Right atrium auricular region (tissue), 2 donors: ENCODE measurements at regions not wholly inside any gene's neighbourhood (a gene's known extent, or its start where the extent isn't known, plus 50 kb on each side); places are given as distances from the start of the nearest gene placed in this dataset.

ENCODE experiments used
- DNase-seq: peaks from one replicate; pipeline ENCODE4 v3.0.0-alpha.2; 2019; ENCODE audit warnings: low spot score
- H3K27ac ChIP-seq, 2 donors: fragments of 200-600 bp; sonication (generic); 1 replicate in 1 of 2; 2 replicates in 1 of 2; pipeline ENCODE4 v1.5.1; 2016 to 2019
- H3K27me3 ChIP-seq, 2 donors: fragments of 200-600 bp; sonication (generic); one replicate each; pipeline versions ENCODE4 v1.5.1 to v1.6.0; 2017 to 2019
- H3K36me3 ChIP-seq: fragments of 200-600 bp; sonication (generic); one replicate; pipeline ENCODE4 v1.5.1; 2016
- H3K4me1 ChIP-seq, 2 donors: fragments of 200-600 bp; sonication (generic); one replicate each; pipeline versions ENCODE4 v1.5.1 to v1.6.0; 2017 to 2019
- H3K4me3 ChIP-seq, 2 donors: fragments of 200-600 bp; sonication (generic); 1 replicate in 1 of 2; 2 replicates in 1 of 2; pipeline ENCODE4 v1.5.1; 2017 to 2019; ENCODE audit warnings: mild to moderate bottlenecking in 1 of 2, moderate library complexity in 1 of 2
- H3K9me3 ChIP-seq, 2 donors: fragments of 200-600 bp; sonication (generic); one replicate each; pipeline ENCODE4 v1.5.1; 2019
- TF ChIP-seq, protein P1 (sequence below), 2 donors: fragments of 200-600 bp; sonication (generic); IDR thresholded peaks; one replicate each; pipeline ENCODE4 v1.5.1; 2019; ENCODE audit warnings: antibody characterized with exemption in 2 of 2

DNA sequence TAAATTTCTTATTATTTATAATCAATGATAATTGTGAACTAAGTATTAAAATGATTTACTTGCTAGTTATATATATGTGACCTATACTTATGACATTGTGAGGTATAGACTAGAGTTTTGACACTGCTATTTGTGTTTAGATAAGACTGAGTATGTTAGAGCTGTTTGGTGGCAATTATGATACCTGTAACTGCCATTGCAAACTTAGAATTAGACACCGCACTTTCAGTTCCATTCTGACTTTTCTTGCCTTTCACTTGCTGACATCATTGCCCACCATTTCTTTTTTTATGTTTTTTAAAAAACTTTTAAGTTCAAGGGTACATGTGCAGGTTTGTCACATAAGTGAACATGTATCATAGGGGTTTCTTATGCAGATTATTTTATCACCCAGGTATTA, 214.5 kb downstream of the MBL2 start:
- Histone ChIP-seq H3K4me1 (no peaks in the 10 kb centered on the region), H3K4me3 (no peak overlapping the region), H3K9me3 (no peaks in the 10 kb centered on the region), H3K36me3 (no peaks in the 10 kb centered on the region), H3K27ac (no peak overlapping the region), H3K27me3 (no peaks in the 10 kb centered on the region)
- no peak for DNase-seq
- TF ChIP-seq, protein P1, sequence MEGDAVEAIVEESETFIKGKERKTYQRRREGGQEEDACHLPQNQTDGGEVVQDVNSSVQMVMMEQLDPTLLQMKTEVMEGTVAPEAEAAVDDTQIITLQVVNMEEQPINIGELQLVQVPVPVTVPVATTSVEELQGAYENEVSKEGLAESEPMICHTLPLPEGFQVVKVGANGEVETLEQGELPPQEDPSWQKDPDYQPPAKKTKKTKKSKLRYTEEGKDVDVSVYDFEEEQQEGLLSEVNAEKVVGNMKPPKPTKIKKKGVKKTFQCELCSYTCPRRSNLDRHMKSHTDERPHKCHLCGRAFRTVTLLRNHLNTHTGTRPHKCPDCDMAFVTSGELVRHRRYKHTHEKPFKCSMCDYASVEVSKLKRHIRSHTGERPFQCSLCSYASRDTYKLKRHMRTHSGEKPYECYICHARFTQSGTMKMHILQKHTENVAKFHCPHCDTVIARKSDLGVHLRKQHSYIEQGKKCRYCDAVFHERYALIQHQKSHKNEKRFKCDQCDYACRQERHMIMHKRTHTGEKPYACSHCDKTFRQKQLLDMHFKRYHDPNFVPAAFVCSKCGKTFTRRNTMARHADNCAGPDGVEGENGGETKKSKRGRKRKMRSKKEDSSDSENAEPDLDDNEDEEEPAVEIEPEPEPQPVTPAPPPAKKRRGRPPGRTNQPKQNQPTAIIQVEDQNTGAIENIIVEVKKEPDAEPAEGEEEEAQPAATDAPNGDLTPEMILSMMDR (IDR thresholded peaks at IDR 0.05): no peak

- H3K36me3 ChIP-seq: no peaks in the 10 kb centered on the region
- no peak overlapping the region for H3K4me3 ChIP-seq
- TF ChIP-seq, protein P1 (IDR thresholded peaks at IDR 0.05): no peak
- DNase-seq: no peak
- H3K27ac ChIP-seq: no peak overlapping the region
- H3K9me3 ChIP-seq: no peaks in the 10 kb centered on the region
- H3K27me3 ChIP-seq: no peaks in the 10 kb centered on the region
- no peaks in the 10 kb centered on the region for H3K4me1 ChIP-seq
These were observed 211.3 kb downstream of the MBL2 start for GRCh38 chr10:52561322-52561721.

- TF ChIP-seq, protein P1 (IDR thresholded peaks at IDR 0.05): no peak
- H3K4me1 ChIP-seq: no peaks in the 10 kb centered on the region
- H3K36me3 ChIP-seq: no peaks in the 10 kb centered on the region
- DNase-seq: no peak
- H3K9me3 ChIP-seq: no peaks in the 10 kb centered on the region
- H3K4me3 ChIP-seq: no peak overlapping the region
- no peaks in the 10 kb centered on the region for H3K27me3 ChIP-seq
- H3K27ac ChIP-seq: no peak overlapping the region
These were observed 209.2 kb downstream of the MBL2 start for GRCh38 chr10:52563360-52563759.

DNA sequence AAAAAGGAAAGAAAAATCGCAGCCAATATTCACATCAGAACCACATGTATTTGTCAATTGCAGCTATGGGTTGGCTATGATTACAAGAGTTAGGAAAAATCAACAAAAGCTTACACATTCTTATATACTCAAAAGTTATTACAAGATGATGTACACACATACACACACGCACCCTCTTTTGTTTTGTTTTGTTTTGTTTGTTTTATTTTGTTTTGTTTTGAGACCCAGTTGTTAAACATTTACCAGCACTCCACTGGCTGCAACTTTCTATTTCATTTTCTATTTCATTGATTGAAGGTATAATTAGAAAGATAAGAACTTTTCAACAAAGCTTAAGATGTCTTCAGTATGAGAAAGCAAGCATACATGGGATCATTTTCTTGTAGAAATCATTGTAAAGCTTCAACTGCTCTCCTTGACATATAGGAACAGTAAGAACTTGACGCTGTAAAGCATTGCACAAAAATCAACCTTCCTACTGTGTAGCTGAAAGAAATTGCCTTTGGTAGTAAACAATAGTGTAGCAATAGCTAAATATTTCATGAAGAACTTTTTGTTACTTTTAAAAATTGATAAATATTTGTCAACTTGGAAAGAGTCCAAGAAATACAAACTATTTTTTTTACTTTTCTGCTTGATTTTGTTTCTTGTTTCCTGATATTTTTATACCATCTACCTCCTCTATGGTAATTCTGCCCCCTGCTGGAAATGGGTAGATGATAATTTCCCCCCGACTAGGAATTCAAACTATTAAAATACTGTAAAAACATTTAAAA, 205.9 kb downstream of the MBL2 start:
- Histone ChIP-seq H3K4me3 (no peak overlapping the region), H3K27ac (no peak overlapping the region), H3K9me3 (no peaks in the 10 kb centered on the region), H3K27me3 (no peaks in the 10 kb centered on the region), H3K36me3 (no peaks in the 10 kb centered on the region), H3K4me1 (no peaks in the 10 kb centered on the region)
- TF ChIP-seq, protein P1 (IDR thresholded peaks at IDR 0.05): peak in 1 of 2 donors; percentile 36
- DNase-seq: no peak

DNA sequence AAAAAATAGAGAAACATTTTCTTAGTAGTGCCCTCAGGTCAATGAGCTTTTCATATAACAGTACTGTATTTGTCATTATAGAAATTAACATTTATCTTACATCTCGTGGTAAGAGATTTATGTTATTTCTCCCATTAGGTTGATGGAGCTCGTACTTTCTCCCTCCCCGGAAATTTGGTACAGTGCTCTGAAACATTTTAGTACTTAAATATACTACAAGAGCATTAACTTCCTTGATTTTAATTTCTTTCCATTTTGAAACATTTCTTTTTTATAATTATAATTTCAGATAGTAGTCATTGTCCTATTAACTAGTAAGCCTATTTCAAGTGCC, 205.4 kb downstream of the MBL2 start:
- Histone ChIP-seq H3K27me3 (no peaks in the 10 kb centered on the region), H3K9me3 (no peaks in the 10 kb centered on the region), H3K4me1 (no peaks in the 10 kb centered on the region), H3K36me3 (no peaks in the 10 kb centered on the region), H3K27ac (no peak overlapping the region), H3K4me3 (no peak overlapping the region)
- TF ChIP-seq, protein P1 (IDR thresholded peaks at IDR 0.05): no peak
- no peak for DNase-seq

DNA sequence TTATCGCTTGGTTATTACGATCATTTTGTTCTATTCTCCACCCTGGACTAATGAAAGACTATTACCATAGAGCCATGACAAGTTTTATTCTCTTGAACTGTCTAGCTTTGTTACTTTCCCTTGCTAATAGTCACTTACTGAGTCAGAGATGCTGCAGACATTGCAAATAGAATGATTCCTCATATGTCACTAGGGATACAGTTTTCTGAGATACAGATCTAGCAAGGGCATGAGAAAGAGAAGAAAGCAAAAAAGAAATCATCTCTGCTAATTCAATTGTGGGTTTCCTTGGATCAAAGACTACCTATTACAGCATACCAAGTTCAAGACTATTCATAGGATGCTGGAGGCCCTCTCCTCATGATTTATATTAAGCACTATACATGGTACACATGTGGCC, 204.3 kb downstream of the MBL2 start:
- H3K27me3 ChIP-seq: no peaks in the 10 kb centered on the region
- no peak overlapping the region for H3K27ac ChIP-seq
- no peaks in the 10 kb centered on the region for H3K4me1 ChIP-seq
- TF ChIP-seq, protein P1 (IDR thresholded peaks at IDR 0.05): no peak
- no peaks in the 10 kb centered on the region for H3K36me3 ChIP-seq
- no peak for DNase-seq
- no peaks in the 10 kb centered on the region for H3K9me3 ChIP-seq
- H3K4me3 ChIP-seq: no peak overlapping the region
